ENCODE measurements at regions not wholly inside any gene's neighbourhood (a gene's known extent, or its start where the extent isn't known, plus 50 kb on each side); places are given as distances from the start of the nearest gene placed in this dataset.
"Not testable (repeated sequence)": the region's sequence is repeated elsewhere in the genome, so short reads cannot be mapped to it uniquely, and the experiment has no call there.

GRCh38 chr2:184993746-184994145, 395.4 kb downstream of the ZNF804A start:
- TF ChIP-seq, protein P1, sequence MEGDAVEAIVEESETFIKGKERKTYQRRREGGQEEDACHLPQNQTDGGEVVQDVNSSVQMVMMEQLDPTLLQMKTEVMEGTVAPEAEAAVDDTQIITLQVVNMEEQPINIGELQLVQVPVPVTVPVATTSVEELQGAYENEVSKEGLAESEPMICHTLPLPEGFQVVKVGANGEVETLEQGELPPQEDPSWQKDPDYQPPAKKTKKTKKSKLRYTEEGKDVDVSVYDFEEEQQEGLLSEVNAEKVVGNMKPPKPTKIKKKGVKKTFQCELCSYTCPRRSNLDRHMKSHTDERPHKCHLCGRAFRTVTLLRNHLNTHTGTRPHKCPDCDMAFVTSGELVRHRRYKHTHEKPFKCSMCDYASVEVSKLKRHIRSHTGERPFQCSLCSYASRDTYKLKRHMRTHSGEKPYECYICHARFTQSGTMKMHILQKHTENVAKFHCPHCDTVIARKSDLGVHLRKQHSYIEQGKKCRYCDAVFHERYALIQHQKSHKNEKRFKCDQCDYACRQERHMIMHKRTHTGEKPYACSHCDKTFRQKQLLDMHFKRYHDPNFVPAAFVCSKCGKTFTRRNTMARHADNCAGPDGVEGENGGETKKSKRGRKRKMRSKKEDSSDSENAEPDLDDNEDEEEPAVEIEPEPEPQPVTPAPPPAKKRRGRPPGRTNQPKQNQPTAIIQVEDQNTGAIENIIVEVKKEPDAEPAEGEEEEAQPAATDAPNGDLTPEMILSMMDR (IDR thresholded peaks at IDR 0.05; ENCODE audit: low read depth, low read length) = no peak
- no peak for DNase-seq (ENCODE audit: extremely low read depth, low read depth)

- no peak for DNase-seq (ENCODE audit: extremely low read depth, low read depth)
- TF ChIP-seq, protein P1 (IDR thresholded peaks at IDR 0.05; ENCODE audit: low read depth, low read length) = no peak
Measured at GRCh38 chr2:185006481-185006880, 408.2 kb downstream of the ZNF804A start.

DNA sequence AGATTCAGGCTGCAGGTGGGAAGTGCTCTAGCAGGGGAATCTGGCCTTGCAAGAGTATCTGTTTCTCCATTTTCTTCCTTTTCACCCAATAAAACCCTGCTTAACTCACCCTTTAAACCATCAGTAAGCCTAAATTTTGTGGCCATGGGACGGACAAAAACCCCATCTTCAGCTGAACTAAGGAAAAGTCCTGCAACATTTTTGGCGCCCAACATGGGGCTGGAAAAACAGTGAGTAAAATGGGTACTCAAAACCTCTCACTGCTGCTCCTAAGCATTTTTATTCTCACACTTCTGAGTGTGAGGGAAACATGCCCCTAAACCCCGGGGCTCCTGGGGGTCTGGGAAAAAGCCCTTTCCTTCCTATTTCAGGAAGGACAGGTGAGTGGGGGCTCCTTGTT, 414.3 kb downstream of the ZNF804A start:
- TF ChIP-seq, protein P1 (IDR thresholded peaks at IDR 0.05; ENCODE audit: low read depth, low read length) = no peak
- DNase-seq (ENCODE audit: extremely low read depth, low read depth) = no peak

GRCh38 chr2:185014076-185014475, 415.7 kb downstream of the ZNF804A start:
- TF ChIP-seq, protein P1 (IDR thresholded peaks at IDR 0.05; ENCODE audit: low read depth, low read length) = no peak

DNA sequence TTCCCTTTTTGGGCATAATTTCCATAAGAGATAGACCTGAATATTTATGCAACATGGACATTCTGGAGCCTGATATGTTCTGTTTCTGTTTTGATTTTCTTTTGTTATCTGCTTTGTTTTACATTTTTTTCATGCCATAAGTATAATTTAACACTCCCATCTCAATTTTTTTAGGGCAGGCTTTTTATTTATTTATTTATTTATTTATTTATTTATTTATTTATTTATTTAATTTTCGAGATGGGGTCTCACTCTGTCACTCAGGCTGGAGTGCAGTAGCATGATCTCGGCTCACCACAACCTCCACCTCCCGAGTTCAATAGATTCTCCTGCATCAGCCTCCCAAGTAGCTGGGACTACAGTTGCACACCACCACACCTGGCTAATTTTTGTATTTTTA, 427.6 kb downstream of the ZNF804A start:
- not testable (repeated sequence) for DNase-seq (ENCODE audit: extremely low read depth, low read depth)

More at GRCh38 chr2:185014076-185014475, 415.7 kb downstream of the ZNF804A start:
- DNase-seq (ENCODE audit: extremely low read depth, low read depth) = no peak

- TF ChIP-seq, protein P1 (IDR thresholded peaks at IDR 0.05; ENCODE audit: low read depth, low read length) = no peak
- DNase-seq (ENCODE audit: extremely low read depth, low read depth) = no peak
Measured at GRCh38 chr2:185035906-185036305, 437.6 kb downstream of the ZNF804A start.

- TF ChIP-seq, protein P1 (IDR thresholded peaks at IDR 0.05; ENCODE audit: low read depth, low read length) = no peak
- no peak for DNase-seq (ENCODE audit: extremely low read depth, low read depth)
Measured at GRCh38 chr2:185044323-185044874, 446.1 kb downstream of the ZNF804A start.

DNA sequence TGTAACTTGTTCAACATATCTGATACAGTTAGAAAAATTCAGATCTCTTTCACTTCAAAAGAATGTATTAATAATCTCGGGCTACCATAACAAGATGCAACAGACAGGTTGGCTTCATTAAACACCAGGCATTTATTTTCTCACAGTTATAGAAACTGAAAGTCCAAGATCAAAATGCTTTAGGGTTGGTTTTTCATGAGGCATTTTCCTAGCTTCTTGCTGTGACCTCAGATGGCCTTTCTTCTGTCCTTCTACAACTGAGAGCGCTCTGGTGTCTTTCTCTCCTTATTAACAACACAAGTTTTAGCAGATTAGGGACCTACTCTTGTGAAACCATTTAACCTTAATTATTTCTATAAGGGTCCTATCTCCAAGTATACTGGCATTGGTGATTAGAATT, 452.5 kb downstream of the ZNF804A start:
- DNase-seq (ENCODE audit: extremely low read depth, low read depth) = no peak
- TF ChIP-seq, protein P1 (IDR thresholded peaks at IDR 0.05; ENCODE audit: low read depth, low read length) = no peak
